Keratinocyte (primary cell): ENCODE measurements at regions not wholly inside any gene's neighbourhood (a gene's known extent, or its start where the extent isn't known, plus 50 kb on each side); places are given as distances from the start of the nearest gene placed in this dataset.

Experiments used
- EZH2 ChIP-seq: IDR thresholded peaks from one replicate; pipeline ENCODE4 v1.6.1; 2012; ENCODE audit warnings: inconsistent platforms, mild to moderate bottlenecking, low read length, moderate library complexity
- TF ChIP-seq, protein P1 (sequence below), 3 experiments: IDR thresholded peaks in 1 of 3; conservative IDR thresholded peaks in 1 of 3; optimal IDR thresholded peaks in 1 of 3; 2 replicates in 2 of 3; 3 replicates in 1 of 3; pipeline versions ENCODE3 to v1.5.1; 2011; ENCODE audit warnings: low read length in 3 of 3, mild to moderate bottlenecking in 3 of 3, moderate library complexity in 2 of 3, control low read depth in 1 of 3, inconsistent platforms in 1 of 3; ENCODE audit not compliant: insufficient read depth in 2 of 3; ENCODE audit errors: extremely low read depth in 1 of 3

DNA sequence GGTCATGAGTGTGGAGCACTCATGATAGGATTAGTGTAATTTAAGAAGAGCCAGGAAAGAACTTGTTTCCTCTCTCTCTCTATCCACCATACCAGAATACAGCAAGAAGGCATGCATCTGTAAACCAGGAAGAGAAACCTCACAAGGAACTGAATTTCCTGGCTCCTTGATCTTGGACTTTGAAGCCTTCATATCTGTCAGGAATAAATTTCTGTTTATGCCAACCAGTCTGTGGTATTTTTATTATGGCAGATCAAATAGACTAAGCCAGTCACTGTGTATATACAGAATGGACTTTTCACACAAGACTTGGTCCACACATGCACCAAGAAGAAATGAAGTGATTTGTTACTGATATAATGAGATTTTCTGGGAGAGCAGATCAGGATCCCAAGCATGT, 930.1 kb upstream of the TMEFF2 start:
- TF ChIP-seq, protein P1, sequence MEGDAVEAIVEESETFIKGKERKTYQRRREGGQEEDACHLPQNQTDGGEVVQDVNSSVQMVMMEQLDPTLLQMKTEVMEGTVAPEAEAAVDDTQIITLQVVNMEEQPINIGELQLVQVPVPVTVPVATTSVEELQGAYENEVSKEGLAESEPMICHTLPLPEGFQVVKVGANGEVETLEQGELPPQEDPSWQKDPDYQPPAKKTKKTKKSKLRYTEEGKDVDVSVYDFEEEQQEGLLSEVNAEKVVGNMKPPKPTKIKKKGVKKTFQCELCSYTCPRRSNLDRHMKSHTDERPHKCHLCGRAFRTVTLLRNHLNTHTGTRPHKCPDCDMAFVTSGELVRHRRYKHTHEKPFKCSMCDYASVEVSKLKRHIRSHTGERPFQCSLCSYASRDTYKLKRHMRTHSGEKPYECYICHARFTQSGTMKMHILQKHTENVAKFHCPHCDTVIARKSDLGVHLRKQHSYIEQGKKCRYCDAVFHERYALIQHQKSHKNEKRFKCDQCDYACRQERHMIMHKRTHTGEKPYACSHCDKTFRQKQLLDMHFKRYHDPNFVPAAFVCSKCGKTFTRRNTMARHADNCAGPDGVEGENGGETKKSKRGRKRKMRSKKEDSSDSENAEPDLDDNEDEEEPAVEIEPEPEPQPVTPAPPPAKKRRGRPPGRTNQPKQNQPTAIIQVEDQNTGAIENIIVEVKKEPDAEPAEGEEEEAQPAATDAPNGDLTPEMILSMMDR (optimal IDR thresholded peaks at IDR 0.05 in 1 of 3, IDR thresholded peaks at IDR 0.05 in 1 of 3, conservative IDR thresholded peaks at IDR 0.05 in 1 of 3; ENCODE audit: extremely low read depth in 1 of 3, insufficient read depth in 2 of 3, low read length in 3 of 3) = no peak
- TF ChIP-seq EZH2 = no peak
